ENCODE measurements at regions not wholly inside any gene's neighbourhood (a gene's known extent, or its start where the extent isn't known, plus 50 kb on each side); places are given as distances from the start of the nearest gene placed in this dataset.

GRCh38 chr9:81776834-81777233, 87.5 kb upstream of the TLE1 start:
- H3K4me3 ChIP-seq (ENCODE audit: low read depth, low read length): no peak overlapping the region
- POLR2A ChIA-PET: no interaction called here
- H3K36me3 ChIP-seq (ENCODE audit: control insufficient read depth in 2 of 2, insufficient read depth in 1 of 2, low read length in 2 of 2): no peaks in the 10 kb centered on the region
- H3K9me3 ChIP-seq (ENCODE audit: control insufficient read depth, insufficient read depth, low read depth, low read length): no peaks in the 10 kb centered on the region
- no peak overlapping the region for H3K27ac ChIP-seq (ENCODE audit: extremely low read depth, low read depth, low read length)
- H3K4me1 ChIP-seq (ENCODE audit: control insufficient read depth, insufficient read depth, low read length): no peaks in the 10 kb centered on the region
- CTCF ChIA-PET: interaction anchor here (0.6 kb wide), 1 partner anchor 255 kb away, joined by 3 read pairs; no protein-coding TSS in a partner anchor
- TF ChIP-seq ATF2 (tag by site-specific recombination; IDR thresholded peaks at IDR 0.05; ENCODE audit: low read depth) (no peak), ZNF16 (tag by site-specific recombination; IDR thresholded peaks at IDR 0.05; ENCODE audit: low read depth) (no peak), ZNF585B (tag by site-specific recombination; IDR thresholded peaks at IDR 0.05) (no peak), ZNF513 (tag by site-specific recombination; IDR thresholded peaks at IDR 0.05) (no peak), PRDM10 (tag by site-specific recombination; IDR thresholded peaks at IDR 0.05) (no peak), SCRT2 (tag by site-specific recombination; IDR thresholded peaks at IDR 0.05) (no peak), ZNF114 (tag by site-specific recombination; IDR thresholded peaks at IDR 0.05) (no peak), REPIN1 (tag by site-specific recombination; IDR thresholded peaks at IDR 0.05; ENCODE audit: low read depth) (no peak), SCRT1 (tag by site-specific recombination; IDR thresholded peaks at IDR 0.05; ENCODE audit: borderline replicate concordance) (no peak), ZNF292 (tag by site-specific recombination; IDR thresholded peaks at IDR 0.05; ENCODE audit: borderline replicate concordance, low read depth) (no peak), ZNF10 (tag by site-specific recombination; IDR thresholded peaks at IDR 0.05) (no peak), ZNF223 (tag by site-specific recombination; IDR thresholded peaks at IDR 0.05) (no peak), ZNF529 (tag by site-specific recombination; IDR thresholded peaks at IDR 0.05; ENCODE audit: insufficient replicate concordance) (no peak), ZNF280D (tag by site-specific recombination; IDR thresholded peaks at IDR 0.05) (no peak), ZNF518A (tag by site-specific recombination; conservative IDR thresholded peaks at IDR 0.05; ENCODE audit: low read depth) (no peak), ZNF433 (tag by site-specific recombination; IDR thresholded peaks at IDR 0.05; ENCODE audit: low read depth) (no peak), ZNF677 (tag by site-specific recombination; IDR thresholded peaks at IDR 0.05) (no peak), ZNF394 (tag by site-specific recombination; IDR thresholded peaks at IDR 0.05; ENCODE audit: borderline replicate concordance) (no peak), ZNF311 (tag by site-specific recombination; IDR thresholded peaks at IDR 0.05; ENCODE audit: borderline replicate concordance) (no peak)

All from HEK293 (cell line).